GM12874 (cell line): ENCODE measurements at regions not wholly inside any gene's neighbourhood (a gene's known extent, or its start where the extent isn't known, plus 50 kb on each side); places are given as distances from the start of the nearest gene placed in this dataset.

Experiments
- CTCF ChIP-seq: IDR thresholded peaks from 2 replicates; pipeline ENCODE4 v1.5.1; 2011; ENCODE audit warnings: low read depth, mild to moderate bottlenecking, control low read depth, low read length, moderate library complexity; ENCODE audit not compliant: insufficient read depth

GRCh38 chr7:10418985-10419384 is 554.7 kb upstream of the PHF14 start:
- TF ChIP-seq CTCF, result no peak

GRCh38 chr7:10429031-10429430 is 544.6 kb upstream of the PHF14 start:
- TF ChIP-seq CTCF, result no peak

- no peak for TF ChIP-seq CTCF
Observed at GRCh38 chr7:10429511-10429910, 544.2 kb upstream of the PHF14 start.

- no peak for TF ChIP-seq CTCF
Observed at GRCh38 chr7:10436302-10436701, 537.4 kb upstream of the PHF14 start.

- TF ChIP-seq CTCF, result no peak
Observed at GRCh38 chr7:10439027-10439426, 534.6 kb upstream of the PHF14 start.

- no peak for TF ChIP-seq CTCF
Observed at GRCh38 chr7:10455936-10456335, 517.7 kb upstream of the PHF14 start.

- no peak for TF ChIP-seq CTCF
Observed at GRCh38 chr7:10460474-10460873, 513.2 kb upstream of the PHF14 start.

- TF ChIP-seq CTCF, result no peak
Observed at GRCh38 chr7:10463701-10464100, 510.0 kb upstream of the PHF14 start.
